MM.1S (cell line): ENCODE measurements at regions not wholly inside any gene's neighbourhood (a gene's known extent, or its start where the extent isn't known, plus 50 kb on each side); places are given as distances from the start of the nearest gene placed in this dataset.

Source experiments
- CTCF ChIP-seq: fragments of 300-600 bp; sonication (generic); IDR thresholded peaks from 2 replicates; pipeline ENCODE4 v1.5.1; 2016; ENCODE audit warnings: antibody characterized with exemption, low read length, mixed read lengths
- EZH2 ChIP-seq: fragments of 300-600 bp; sonication (generic); optimal IDR thresholded peaks from 2 replicates; pipeline ENCODE3; 2017; ENCODE audit warnings: low read depth, mild to moderate bottlenecking, antibody characterized with exemption, low read length, mixed read lengths

GRCh38 chr4:114036864-114037263 is 57.4 kb upstream of the ARSJ start:
- no peak for TF ChIP-seq CTCF
- no peak for TF ChIP-seq EZH2
